Lung (tissue), 11 donors: ENCODE measurements at regions not wholly inside any gene's neighbourhood (a gene's known extent, or its start where the extent isn't known, plus 50 kb on each side); places are given as distances from the start of the nearest gene placed in this dataset.

Experiments
- ATAC-seq: fragments of 200-7000 bp; cut with Tn5 transposase; one replicate; pipeline ENCODE4 v1.9.1; 2020; ENCODE audit warnings: moderate number of reproducible peaks; ENCODE audit not compliant: insufficient read depth, low FRiP score
- DNase-seq, 3 donors: peaks; one replicate each; pipeline ENCODE4 v3.0.0-alpha.2; 2013 to 2017
- H3K27ac ChIP-seq, 2 donors: one replicate each; pipeline ENCODE4 v1.5.1; 2013; ENCODE audit warnings: mild to moderate bottlenecking in 2 of 2, moderate library complexity in 2 of 2, control low read depth in 1 of 2, inconsistent platforms in 1 of 2, low read depth in 1 of 2, low read length in 1 of 2
- H3K27me3 ChIP-seq, 3 donors: one replicate each; pipeline ENCODE4 v1.5.1; 2013; ENCODE audit warnings: low read length in 2 of 3; ENCODE audit not compliant: control insufficient read depth in 3 of 3, insufficient read depth in 3 of 3
- H3K36me3 ChIP-seq, 4 donors: one replicate each; pipeline ENCODE4 v1.5.1; 2013; ENCODE audit warnings: low read length in 4 of 4, mild to moderate bottlenecking in 1 of 4, moderate library complexity in 1 of 4; ENCODE audit not compliant: control insufficient read depth in 4 of 4, insufficient read depth in 4 of 4
- H3K4me1 ChIP-seq, 5 donors: one replicate each; pipeline ENCODE4 v1.5.1; 2013; ENCODE audit warnings: low read length in 5 of 5, mild to moderate bottlenecking in 2 of 5, moderate library complexity in 1 of 5; ENCODE audit not compliant: control insufficient read depth in 5 of 5, insufficient read depth in 5 of 5
- H3K4me3 ChIP-seq: one replicate; pipeline ENCODE4 v1.5.1; 2013; ENCODE audit warnings: mild to moderate bottlenecking, control low read depth, moderate library complexity
- H3K9ac ChIP-seq, 2 donors: one replicate each; pipeline ENCODE4 v1.5.1; 2013; ENCODE audit warnings: low read length in 2 of 2, control low read depth in 1 of 2; ENCODE audit not compliant: insufficient read depth in 1 of 2
- H3K9me3 ChIP-seq, 4 donors: one replicate each; pipeline ENCODE4 v1.5.1; 2013; ENCODE audit warnings: low read length in 3 of 4, mild to moderate bottlenecking in 1 of 4, moderate library complexity in 1 of 4; ENCODE audit not compliant: control insufficient read depth in 4 of 4, insufficient read depth in 3 of 4
- CTCF ChIP-seq: IDR thresholded peaks from 2 replicates; pipeline ENCODE4 v1.5.1; 2012; ENCODE audit warnings: mild to moderate bottlenecking; ENCODE audit errors: control extremely low read depth, extremely low read depth
- WGBS, 2 donors: extraction: QIAGEN DNeasy Blood & Tissue Kit; methylation state at CpG; one replicate each; pipeline ENCODE4 v1.1.7; 2013; 5-methylcytosine and 5-hydroxymethylcytosine counted together
- donor health status: control.
- donor health status: control.
- donor health status: Bipolar disorder and iron deficiency.
- donor health status: healthy.
- donor health status: DM: yes; HTN: yes; CAD: no.

- ATAC-seq, result no peak
- no peak for TF ChIP-seq CTCF
Observed at GRCh38 chr3:160047876-160048275, 59.2 kb downstream of the IL12A start.

GRCh38 chr3:160049038-160049437 lies 60.4 kb downstream of the IL12A start:
- Histone ChIP-seq H3K4me3 (no peak overlapping the region), H3K9me3 (no peaks in the 10 kb centered on the region), H3K4me1 (no peaks in the 10 kb centered on the region), H3K9ac (no peak overlapping the region), H3K36me3 (no peaks in the 10 kb centered on the region), H3K27me3 (no peaks in the 10 kb centered on the region), H3K27ac (no peak overlapping the region)
- no peak for ATAC-seq
- DNase-seq, result no peak
- 69 to 87% methylated on average over 2 of the region's 2 CpGs for WGBS, 2 donors
- no peak for TF ChIP-seq CTCF

More at GRCh38 chr3:160047876-160048275, 59.2 kb downstream of the IL12A start:
- WGBS, 2 donors, result 58 to 73% methylated on average over 5 of the region's 5 CpGs
- Histone ChIP-seq H3K4me1 (no peaks in the 10 kb centered on the region), H3K27me3 (no peaks in the 10 kb centered on the region), H3K27ac (no peak overlapping the region), H3K36me3 (no peaks in the 10 kb centered on the region), H3K4me3 (no peak overlapping the region), H3K9me3 (peaks cover 0 to 2% (median 0%) of the 10 kb centered on the region in 4 donors), H3K9ac (no peak overlapping the region)
- DNase-seq, result no peak

GRCh38 chr3:160049565-160049964 lies 60.9 kb downstream of the IL12A start:
- Histone ChIP-seq H3K4me3 (no peak overlapping the region), H3K4me1 (no peaks in the 10 kb centered on the region), H3K27me3 (no peaks in the 10 kb centered on the region), H3K36me3 (no peaks in the 10 kb centered on the region), H3K27ac (no peak overlapping the region), H3K9ac (no peak overlapping the region), H3K9me3 (no peaks in the 10 kb centered on the region)
- DNase-seq (no peak), ATAC-seq (no peak)
- no peak for TF ChIP-seq CTCF
- 80 to 82% methylated on average over 2 of the region's 2 CpGs for WGBS, 2 donors

GRCh38 chr3:160049988-160050387 lies 61.4 kb downstream of the IL12A start:
- Histone ChIP-seq H3K4me1 (no peaks in the 10 kb centered on the region), H3K27ac (no peak overlapping the region), H3K9me3 (no peaks in the 10 kb centered on the region), H3K27me3 (no peaks in the 10 kb centered on the region), H3K4me3 (no peak overlapping the region), H3K9ac (no peak overlapping the region), H3K36me3 (no peaks in the 10 kb centered on the region)
- TF ChIP-seq CTCF, result no peak
- WGBS, 2 donors, result 72 to 73% methylated on average over 5 of the region's 5 CpGs
- ATAC-seq (no peak), DNase-seq (no peak)
